ENCODE measurements at regions not wholly inside any gene's neighbourhood (a gene's known extent, or its start where the extent isn't known, plus 50 kb on each side); places are given as distances from the start of the nearest gene placed in this dataset.
"Not testable (repeated sequence)": the region's sequence is repeated elsewhere in the genome, so short reads cannot be mapped to it uniquely, and the experiment has no call there.

DNA sequence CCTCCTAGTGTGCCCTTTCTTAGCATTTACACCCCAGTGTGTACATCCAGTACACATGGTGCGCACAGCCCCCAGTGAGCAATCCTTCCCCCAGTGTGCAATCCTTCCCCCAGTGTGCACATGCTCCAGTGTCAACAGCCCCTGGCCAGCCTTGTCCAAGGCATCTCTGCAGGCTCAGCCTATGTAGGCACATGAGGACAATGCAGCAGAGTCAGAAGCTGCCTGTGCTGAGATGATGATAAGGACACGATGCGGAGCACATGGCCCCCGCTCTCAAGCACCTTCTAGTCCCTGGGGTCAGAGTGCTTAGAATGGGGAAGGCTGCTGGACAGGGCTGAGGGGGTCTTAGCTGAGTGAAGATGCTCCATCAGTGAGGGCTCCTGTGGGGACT, 69.8 kb downstream of the GADD45G start:
- DNase-seq, result no peak

DNA sequence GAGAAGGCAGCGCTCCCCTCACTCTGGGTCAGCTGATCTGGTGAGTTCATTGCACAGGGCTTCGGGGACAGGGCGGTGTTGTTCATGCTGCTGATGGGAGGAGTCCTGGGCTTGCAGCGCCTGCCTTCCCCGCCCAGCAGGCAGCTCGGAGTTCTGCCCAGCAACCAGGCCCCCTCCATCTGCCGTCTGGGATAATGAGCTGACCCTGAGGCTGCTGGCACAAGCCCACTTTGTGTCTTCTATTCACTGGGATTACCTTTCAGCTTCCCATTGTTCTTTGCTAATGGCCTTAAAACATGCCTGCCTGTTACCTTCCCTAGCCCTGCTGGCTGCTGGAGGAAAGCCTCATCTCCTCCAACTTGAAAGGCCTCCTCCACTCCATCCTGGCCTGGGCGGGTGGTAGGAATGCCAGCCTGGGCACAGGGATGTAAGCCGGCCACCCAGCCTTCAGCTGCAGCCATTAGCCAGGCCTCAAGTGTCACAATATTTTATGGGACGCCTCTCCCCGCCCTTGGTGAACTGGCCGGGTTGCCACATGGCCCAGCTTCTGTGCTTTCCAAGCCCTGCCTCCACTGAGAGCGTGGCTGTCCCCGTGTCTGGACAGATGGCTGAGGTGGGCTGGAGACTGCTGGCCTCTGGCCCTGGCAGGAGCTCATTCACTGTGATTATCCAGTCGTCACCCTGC, 70.4 kb downstream of the GADD45G start:
- DNase-seq, result no peak

DNA sequence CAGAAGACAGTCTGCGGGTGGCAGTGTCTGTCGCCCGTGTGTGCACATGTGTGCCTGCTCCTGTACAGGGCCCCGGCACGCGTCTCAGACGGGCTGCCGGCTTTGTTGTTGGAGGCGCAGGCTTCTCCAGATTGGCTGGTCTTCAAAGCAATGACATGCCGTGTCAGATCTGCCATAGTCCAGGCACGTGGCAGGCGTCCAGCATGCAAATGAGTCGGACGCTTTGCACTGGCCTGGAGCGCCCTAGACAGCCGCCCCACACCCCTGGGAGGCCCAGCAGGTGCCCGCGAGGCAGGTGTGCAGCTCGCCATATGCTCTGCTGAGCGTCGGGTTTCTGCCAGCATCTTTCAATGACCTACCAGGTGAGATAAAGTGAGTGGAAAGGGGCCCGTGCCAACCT, 71.5 kb downstream of the GADD45G start:
- no peak for DNase-seq

- DNase-seq, result no peak
These were observed 73.0 kb downstream of the GADD45G start for GRCh38 chr9:89677702-89678395.

- DNase-seq, result no peak
These were observed 73.7 kb downstream of the GADD45G start for GRCh38 chr9:89678396-89679015.

- DNase-seq, result no peak
These were observed 74.2 kb downstream of the GADD45G start for GRCh38 chr9:89679016-89679415.

- DNase-seq, result no peak
These were observed 74.8 kb downstream of the GADD45G start for GRCh38 chr9:89679581-89679980.

- DNase-seq, result no peak
These were observed 76.0 kb downstream of the GADD45G start for GRCh38 chr9:89680547-89681467.

- DNase-seq, result not testable (repeated sequence)
These were observed 76.7 kb downstream of the GADD45G start for GRCh38 chr9:89681468-89681859.

- no peak for DNase-seq
These were observed 78.8 kb downstream of the GADD45G start for GRCh38 chr9:89683626-89684025.

DNA sequence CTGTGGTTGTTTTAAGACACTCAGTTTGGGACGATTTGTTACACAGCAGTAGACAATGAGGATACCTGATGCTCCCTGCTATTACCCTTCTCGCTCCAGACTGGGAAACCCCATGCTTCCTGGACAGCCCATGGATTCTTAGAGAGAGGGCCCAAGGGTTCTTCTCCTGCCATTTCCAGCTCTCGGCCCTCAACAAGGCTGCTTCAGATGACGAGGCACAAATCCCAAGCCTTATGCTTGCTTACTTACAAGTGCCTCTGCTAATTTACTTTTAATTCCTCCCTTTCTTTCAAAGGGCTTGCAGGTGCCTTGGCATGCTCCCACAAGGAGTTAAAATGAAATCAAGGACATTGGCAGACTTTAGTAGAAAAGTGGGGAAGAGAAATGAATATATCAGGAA, 79.4 kb downstream of the GADD45G start:
- no peak for DNase-seq

DNA sequence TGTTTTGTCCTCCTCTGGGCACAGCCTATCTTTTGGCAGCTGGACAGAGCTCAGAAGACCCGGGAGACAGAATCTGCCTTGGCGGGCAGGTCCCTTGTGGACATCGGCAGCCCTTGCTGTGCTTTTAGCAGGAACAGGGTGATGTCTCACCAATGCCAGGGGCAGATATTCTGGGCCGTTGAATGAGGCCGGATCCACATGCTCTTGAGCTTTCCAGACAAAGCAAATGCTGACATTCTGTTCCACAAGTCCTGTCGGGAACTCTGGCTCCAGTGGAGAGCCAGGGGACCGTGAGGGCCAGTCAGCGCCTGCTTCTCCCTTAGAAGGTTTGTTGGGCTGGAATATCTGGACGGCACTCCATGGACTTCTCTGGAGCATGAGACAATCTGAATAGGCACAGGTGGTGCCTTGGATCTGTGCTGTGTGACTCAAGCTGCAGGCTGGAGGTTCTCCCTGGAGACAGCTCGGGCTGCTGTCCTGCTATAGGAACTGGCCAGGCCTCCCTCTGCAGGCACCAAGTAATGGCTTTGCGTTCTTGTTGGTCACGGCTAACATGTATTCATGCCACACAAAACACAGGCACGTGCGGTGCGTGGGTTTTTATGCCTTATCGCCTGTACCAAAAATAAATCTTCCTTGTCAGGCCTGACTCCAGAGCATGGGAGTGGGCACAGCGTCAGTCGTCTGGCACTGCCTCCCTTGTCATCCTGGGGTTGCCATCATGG, 80.3 kb downstream of the GADD45G start:
- DNase-seq, result no peak

- no peak for DNase-seq
These were observed 80.9 kb downstream of the GADD45G start for GRCh38 chr9:89685698-89686097.

DNA sequence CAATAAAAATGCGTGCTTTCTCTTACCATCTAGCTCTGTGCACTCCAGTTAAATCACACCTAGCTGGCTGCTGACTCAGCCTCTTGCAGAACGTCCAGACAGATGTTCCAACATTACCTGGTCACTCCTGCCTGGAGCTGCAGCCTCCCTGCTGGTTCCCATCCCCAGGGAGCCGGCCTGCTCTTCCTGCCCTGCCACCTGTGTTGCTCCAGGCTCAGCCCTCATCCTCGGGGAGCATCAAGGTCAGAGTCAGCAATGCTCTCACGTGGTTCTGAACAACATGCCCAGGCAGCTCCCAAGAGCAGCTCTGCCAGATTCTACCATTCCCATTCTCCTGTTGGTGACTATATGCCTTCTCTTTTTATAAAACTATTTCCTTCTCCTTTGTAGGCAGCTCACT, 81.3 kb downstream of the GADD45G start:
- no peak for DNase-seq

- no peak for DNase-seq
These were observed 81.8 kb downstream of the GADD45G start for GRCh38 chr9:89686621-89687020.

GRCh38 chr9:89687188-89687587, 82.4 kb downstream of the GADD45G start:
- DNase-seq, result no peak

DNA sequence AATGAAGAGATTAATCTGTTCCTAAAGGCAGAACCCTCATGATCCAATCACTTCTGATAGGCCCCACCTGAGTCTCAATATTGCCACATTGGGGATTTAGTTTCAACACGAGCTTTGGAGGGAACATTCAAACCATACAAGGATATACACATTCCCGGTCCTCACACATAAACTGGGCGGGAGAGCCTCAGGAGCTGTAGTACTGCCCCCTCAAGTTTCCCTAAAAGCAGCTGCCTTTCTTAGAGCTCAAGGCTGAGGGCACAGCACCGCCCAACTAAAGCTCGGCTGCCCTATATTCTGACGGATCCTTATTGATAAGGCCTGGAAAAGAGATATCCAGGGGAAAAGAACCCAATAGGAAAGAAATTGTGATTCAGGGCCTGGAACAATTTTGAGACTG, 83.0 kb downstream of the GADD45G start:
- no peak for DNase-seq

- not testable (repeated sequence) for DNase-seq
These were observed 84.5 kb downstream of the GADD45G start for GRCh38 chr9:89689321-89689720.

DNA sequence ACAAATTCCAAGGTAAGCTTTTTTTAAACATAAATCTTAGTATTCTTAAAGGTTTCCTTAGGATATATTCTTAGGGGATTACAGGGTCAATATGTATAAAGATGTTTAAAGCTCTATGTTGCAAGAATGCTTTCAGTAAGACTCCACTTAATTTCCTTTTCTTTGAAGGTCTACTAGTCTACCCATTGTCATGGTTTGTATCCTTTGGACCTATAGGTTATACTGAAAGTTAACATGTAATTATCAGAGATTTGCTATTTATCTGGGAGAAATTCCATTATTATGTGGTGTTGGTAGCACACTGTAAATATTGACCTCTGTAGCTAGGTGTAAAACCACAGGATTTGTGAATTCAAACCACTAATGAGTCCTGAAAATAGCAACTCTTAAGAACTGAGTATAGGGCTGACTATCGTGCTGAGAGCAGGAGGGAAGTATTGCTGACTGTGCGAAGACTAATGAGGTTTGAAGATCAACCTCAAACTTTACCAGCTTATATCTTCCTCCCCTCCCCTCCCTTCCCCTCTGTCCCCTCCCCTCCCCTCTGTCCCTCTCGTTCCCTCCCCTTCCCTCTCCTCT, 85.6 kb downstream of the GADD45G start:
- DNase-seq, result no peak

- no peak for DNase-seq
These were observed 90.7 kb downstream of the GADD45G start for GRCh38 chr9:89695441-89695891.

GRCh38 chr9:89695979-89696378, 91.2 kb downstream of the GADD45G start:
- not testable (repeated sequence) for DNase-seq

DNA sequence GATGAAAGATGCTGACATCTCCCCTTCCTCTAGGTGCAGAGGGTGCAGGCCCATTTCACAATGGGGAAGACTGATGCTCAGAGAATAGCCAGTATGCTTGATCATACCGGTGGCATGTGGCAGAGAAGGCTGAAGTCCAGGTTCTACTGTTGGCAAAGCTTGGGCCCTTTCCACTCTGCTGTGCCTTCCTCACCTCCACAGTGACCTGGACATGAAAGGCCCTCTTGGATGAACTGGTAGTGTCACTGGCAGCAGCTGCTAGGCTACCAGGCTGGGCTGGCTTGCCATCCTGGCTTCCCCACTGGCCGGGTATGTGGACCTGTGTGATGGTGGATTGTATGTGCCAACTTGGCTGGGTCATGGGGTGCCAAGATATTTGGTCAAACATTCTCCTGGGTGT, 92.0 kb downstream of the GADD45G start:
- no peak for DNase-seq

Data from Kasumi-1 (cell line).